A673 (cell line): ENCODE measurements at regions not wholly inside any gene's neighbourhood (a gene's known extent, or its start where the extent isn't known, plus 50 kb on each side); places are given as distances from the start of the nearest gene placed in this dataset.

Experiments
- BruUV-seq: library from RNA; stranded (reverse); fragments of 400-500 nt; replicated peaks from 2 replicates; lab custom pipeline; 2021; lab: Mats Ljungman, UMichigan
- CTCF ChIA-PET: fragments of 300-600 bp; sonication (Branson Sonifier 250); formaldehyde crosslinking; loops from one replicate; lab custom pipeline; 2022; ENCODE audit warnings: antibody characterized with exemption; lab: Charles Lee
- POLR2A ChIA-PET: fragments of 300-600 bp; sonication (Branson Sonifier 250); formaldehyde crosslinking; loops from one replicate; lab custom pipeline; 2022; ENCODE audit warnings: antibody characterized with exemption; ENCODE audit not compliant: low non-redundant PET; lab: Charles Lee
- DNase-seq: peaks from one replicate; pipeline ENCODE4 v3.0.0-alpha.2; 2015; ENCODE audit warnings: low spot score
- H3K27ac ChIP-seq: fragments of 200-600 bp; sonication (generic); 2 replicates; pipeline ENCODE4 v1.5.1; 2016; ENCODE audit warnings: mixed run types, low read depth, mild to moderate bottlenecking, mixed read lengths, antibody characterized with exemption, low read length; ENCODE audit not compliant: poor library complexity, severe bottlenecking
- H3K27me3 ChIP-seq: fragments of 200-600 bp; sonication (generic); replicated peaks from 2 replicates; pipeline ENCODE4 v1.6.1; 2017; ENCODE audit warnings: mixed run types, low read depth, mild to moderate bottlenecking, mixed read lengths, antibody characterized with exemption, low read length; ENCODE audit not compliant: insufficient read depth, poor library complexity
- H3K36me3 ChIP-seq: fragments of 200-600 bp; sonication (generic); 2 replicates; pipeline ENCODE4 v1.6.1; 2016; ENCODE audit warnings: mixed run types, mild to moderate bottlenecking, mixed read lengths, antibody characterized with exemption, low read length; ENCODE audit not compliant: insufficient read depth, poor library complexity, severe bottlenecking
- H3K4me1 ChIP-seq: fragments of 200-600 bp; sonication (generic); 2 replicates; pipeline ENCODE4 v1.6.1; 2017; ENCODE audit warnings: mixed run types, mild to moderate bottlenecking, mixed read lengths, antibody characterized with exemption, low read length; ENCODE audit not compliant: insufficient read depth, poor library complexity, severe bottlenecking
- H3K4me3 ChIP-seq: fragments of 200-600 bp; sonication (generic); 2 replicates; pipeline ENCODE4 v1.5.1; 2016; ENCODE audit warnings: low read depth, mixed run types, mild to moderate bottlenecking, mixed read lengths, low read length; ENCODE audit not compliant: poor library complexity, severe bottlenecking
- H3K9me3 ChIP-seq: fragments of 200-600 bp; sonication (generic); 2 replicates; pipeline ENCODE4 v1.6.1; 2016; ENCODE audit warnings: mixed run types, low read depth, mild to moderate bottlenecking, mixed read lengths, antibody characterized with exemption, low read length; ENCODE audit not compliant: poor library complexity, severe bottlenecking
- EZH2 ChIP-seq: fragments of 200-600 bp; sonication (generic); IDR thresholded peaks from 2 replicates; pipeline ENCODE4 v1.6.1; 2017; ENCODE audit warnings: borderline replicate concordance, low read depth, mild to moderate bottlenecking, mixed read lengths, antibody characterized with exemption, low read length; ENCODE audit not compliant: poor library complexity, severe bottlenecking
- intact Hi-C: fragments of 100-400 bp; cut with micrococcal nuclease; formaldehyde crosslinking; loops from one replicate; pipeline ENCODE4 v1.10.0; 2022; ENCODE audit not compliant: unreplicated experiment
- TF ChIP-seq, protein P1 (sequence below): fragments of 300-800, 200-600 bp; sonication (generic); conservative IDR thresholded peaks from 2 replicates; pipeline ENCODE4 v1.5.1; 2017; ENCODE audit warnings: low read depth, mild to moderate bottlenecking, antibody characterized with exemption, low read length, moderate library complexity, mixed read lengths

DNA sequence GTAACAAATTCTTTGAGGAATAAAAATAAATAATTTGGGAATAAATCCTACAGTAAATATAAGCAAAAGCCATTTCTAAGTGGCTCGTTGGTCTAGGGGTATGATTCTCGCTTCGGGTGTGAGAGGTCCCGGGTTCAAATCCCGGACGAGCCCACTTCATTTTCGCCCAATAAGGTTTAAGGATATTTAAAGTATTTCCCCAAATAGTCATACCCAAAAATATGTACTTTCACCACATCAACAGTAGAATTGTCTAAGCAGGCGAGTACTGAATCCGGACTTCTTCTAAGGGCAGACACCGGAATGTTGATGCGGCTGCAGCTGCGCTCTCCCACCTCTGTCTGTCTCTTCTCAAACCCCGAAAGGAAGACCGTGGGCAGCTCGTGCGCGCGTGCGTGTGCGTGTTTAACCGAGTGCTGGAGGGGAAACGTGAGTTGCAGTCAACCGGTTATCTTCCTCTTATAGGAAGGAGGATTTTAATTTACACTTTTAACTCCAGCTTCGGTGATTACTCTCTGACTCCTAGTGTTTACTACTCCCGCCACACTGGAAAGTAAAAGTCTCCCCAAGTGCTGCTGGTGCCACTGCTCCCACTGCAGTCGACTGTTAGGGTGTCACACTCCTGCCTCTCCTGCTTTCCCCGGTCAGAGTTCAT lies 155.7 kb upstream of the PRSS16 start:
- Histone ChIP-seq H3K4me3 (peak overlapping the region; percentile 56), H3K4me1 (no peaks in the 10 kb centered on the region), H3K9me3 (no peaks in the 10 kb centered on the region), H3K27me3 (no peaks in the 10 kb centered on the region), H3K36me3 (no peaks in the 10 kb centered on the region), H3K27ac (no peak overlapping the region)
- TSS peak; percentile 100 for BruUV-seq
- CTCF ChIA-PET: no interaction called here
- DNase-seq: peak; percentile 93
- POLR2A ChIA-PET: no interaction called here
- intact Hi-C loops: loop anchor here (10.0 kb wide), 1 partner anchor 767 kb away; no protein-coding TSS in a partner anchor
- TF ChIP-seq, protein P1, sequence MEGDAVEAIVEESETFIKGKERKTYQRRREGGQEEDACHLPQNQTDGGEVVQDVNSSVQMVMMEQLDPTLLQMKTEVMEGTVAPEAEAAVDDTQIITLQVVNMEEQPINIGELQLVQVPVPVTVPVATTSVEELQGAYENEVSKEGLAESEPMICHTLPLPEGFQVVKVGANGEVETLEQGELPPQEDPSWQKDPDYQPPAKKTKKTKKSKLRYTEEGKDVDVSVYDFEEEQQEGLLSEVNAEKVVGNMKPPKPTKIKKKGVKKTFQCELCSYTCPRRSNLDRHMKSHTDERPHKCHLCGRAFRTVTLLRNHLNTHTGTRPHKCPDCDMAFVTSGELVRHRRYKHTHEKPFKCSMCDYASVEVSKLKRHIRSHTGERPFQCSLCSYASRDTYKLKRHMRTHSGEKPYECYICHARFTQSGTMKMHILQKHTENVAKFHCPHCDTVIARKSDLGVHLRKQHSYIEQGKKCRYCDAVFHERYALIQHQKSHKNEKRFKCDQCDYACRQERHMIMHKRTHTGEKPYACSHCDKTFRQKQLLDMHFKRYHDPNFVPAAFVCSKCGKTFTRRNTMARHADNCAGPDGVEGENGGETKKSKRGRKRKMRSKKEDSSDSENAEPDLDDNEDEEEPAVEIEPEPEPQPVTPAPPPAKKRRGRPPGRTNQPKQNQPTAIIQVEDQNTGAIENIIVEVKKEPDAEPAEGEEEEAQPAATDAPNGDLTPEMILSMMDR: no peak
- no peak for TF ChIP-seq EZH2

DNA sequence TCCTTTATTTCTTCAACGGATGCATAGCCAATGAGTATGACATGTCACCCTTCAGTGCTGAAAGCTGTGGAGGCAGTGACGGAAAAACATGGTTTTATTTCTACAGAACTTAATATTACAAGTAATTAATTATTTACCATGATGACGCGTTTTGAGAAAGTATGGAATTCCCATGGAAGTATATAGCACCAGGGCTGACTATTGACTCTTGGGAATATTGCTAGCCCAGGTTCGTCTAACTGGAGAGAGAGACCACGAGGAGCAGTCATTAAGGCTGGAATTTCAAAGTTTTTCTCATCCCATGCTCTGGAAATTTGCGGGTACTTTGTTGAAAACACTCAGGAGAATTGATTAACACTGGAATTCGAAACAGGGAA lies 155.2 kb upstream of the PRSS16 start:
- Histone ChIP-seq H3K27me3 (no peaks in the 10 kb centered on the region), H3K4me1 (no peaks in the 10 kb centered on the region), H3K4me3 (peak overlapping the region; percentile 56), H3K27ac (no peak overlapping the region), H3K36me3 (no peaks in the 10 kb centered on the region), H3K9me3 (no peaks in the 10 kb centered on the region)
- intact Hi-C loops: loop anchor here (10.0 kb wide), 1 partner anchor 768 kb away; no protein-coding TSS in a partner anchor
- BruUV-seq: no TSS peak
- ChIA-PET CTCF (no interaction called here), POLR2A (no interaction called here)
- TF ChIP-seq, protein P1: no peak
- no peak for TF ChIP-seq EZH2
- no peak for DNase-seq

DNA sequence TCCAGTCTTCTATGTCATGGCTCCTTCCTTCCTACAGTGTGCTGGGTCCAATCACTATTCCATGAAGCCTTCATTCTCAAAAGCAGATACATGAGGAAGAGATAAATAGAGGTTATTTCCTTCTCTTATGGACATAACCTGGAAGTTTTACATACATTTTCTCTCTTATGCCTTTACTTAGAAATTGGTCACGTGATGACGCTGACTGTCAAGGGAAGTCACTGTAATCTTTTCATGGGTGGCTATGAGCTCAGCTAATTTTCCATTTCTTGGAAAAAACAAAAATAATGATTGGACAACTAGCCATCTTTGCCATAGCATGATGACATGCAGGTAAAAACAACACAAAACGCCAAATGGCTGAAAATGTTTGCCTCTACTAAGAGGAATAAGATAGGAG lies 151.6 kb upstream of the PRSS16 start:
- TF ChIP-seq, protein P1: no peak
- TF ChIP-seq EZH2: no peak
- H3K4me3 ChIP-seq: no peak overlapping the region
- no peak for DNase-seq
- BruUV-seq: no TSS peak
- no peak overlapping the region for H3K27ac ChIP-seq
- POLR2A ChIA-PET: no interaction called here
- H3K27me3 ChIP-seq: no peaks in the 10 kb centered on the region
- no peaks in the 10 kb centered on the region for H3K4me1 ChIP-seq
- H3K9me3 ChIP-seq: no peaks in the 10 kb centered on the region
- no peaks in the 10 kb centered on the region for H3K36me3 ChIP-seq
- intact Hi-C loops: loop anchor here (10.0 kb wide), 1 partner anchor 771 kb away; no protein-coding TSS in a partner anchor
- CTCF ChIA-PET: no interaction called here
